ENCODE measurements at regions not wholly inside any gene's neighbourhood (a gene's known extent, or its start where the extent isn't known, plus 50 kb on each side); places are given as distances from the start of the nearest gene placed in this dataset.

DNA sequence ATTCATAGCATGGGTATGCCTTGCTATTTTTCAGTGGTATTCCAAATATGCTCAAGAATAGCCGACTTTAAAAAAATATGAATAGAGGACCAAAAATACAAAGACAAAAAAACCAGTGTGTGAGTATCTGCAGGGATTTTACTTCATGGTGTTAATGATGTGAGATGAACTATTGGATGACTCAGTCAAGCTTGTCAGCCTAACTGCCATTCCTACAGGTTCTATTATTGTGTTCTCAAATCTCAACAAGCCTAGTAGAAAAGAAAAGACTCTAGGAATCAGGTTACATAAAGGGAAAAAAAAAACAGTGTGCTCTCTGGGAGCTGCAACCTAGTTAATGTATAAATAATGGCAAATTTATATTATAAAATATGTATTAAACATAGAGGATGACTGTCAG, 588.4 kb upstream of the BTBD3 start:
- ATAC-seq (ENCODE audit: low read depth) (no peak), DNase-seq (peak; percentile 12)
- H2BK5ac ChIP-seq (ENCODE audit: low read depth, low read length, poor library complexity, severe bottlenecking) = no peak overlapping the region
- no peaks in the 10 kb centered on the region for H3K36me3 ChIP-seq (ENCODE audit: control insufficient read depth, insufficient read depth, low read length)
- in situ Hi-C loops (cut with MboI; ENCODE audit: low sequenced_read_pairs) (no loop called here), dilution Hi-C loops (cut with HindIII; ENCODE audit: low sequenced_read_pairs, unreplicated experiment) (no loop called here), intact Hi-C loops (cut with micrococcal nuclease) (no loop called here)
- no peak overlapping the region for H3K9ac ChIP-seq (ENCODE audit: low read depth, low read length)
- no peak overlapping the region for H2BK15ac ChIP-seq (ENCODE audit: low read depth, low read length)
- H4K5ac ChIP-seq (ENCODE audit: low read depth, low read length) = no peak overlapping the region
- WGBS, 2 experiments (ENCODE audit: extremely low coverage in 2 of 2, insufficient read length in 1 of 2) = no CpG with 5 or more reads among the region's 1 CpG
- TF ChIP-seq, protein P1, sequence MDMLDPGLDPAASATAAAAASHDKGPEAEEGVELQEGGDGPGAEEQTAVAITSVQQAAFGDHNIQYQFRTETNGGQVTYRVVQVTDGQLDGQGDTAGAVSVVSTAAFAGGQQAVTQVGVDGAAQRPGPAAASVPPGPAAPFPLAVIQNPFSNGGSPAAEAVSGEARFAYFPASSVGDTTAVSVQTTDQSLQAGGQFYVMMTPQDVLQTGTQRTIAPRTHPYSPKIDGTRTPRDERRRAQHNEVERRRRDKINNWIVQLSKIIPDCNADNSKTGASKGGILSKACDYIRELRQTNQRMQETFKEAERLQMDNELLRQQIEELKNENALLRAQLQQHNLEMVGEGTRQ (IDR thresholded peaks at IDR 0.05; ENCODE audit: low read depth, low read length) = no peak
- no peak for TF ChIP-seq FOS (IDR thresholded peaks at IDR 0.05; ENCODE audit: low read depth, low read length)
- no peak for TF ChIP-seq MXI1 (IDR thresholded peaks at IDR 0.05; ENCODE audit: borderline replicate concordance, low read depth, low read length)
- no peak for TF ChIP-seq MAFK (IDR thresholded peaks at IDR 0.05; ENCODE audit: low read depth, low read length)
- H3K27ac ChIP-seq (ENCODE audit: insufficient read depth, low read length) = no peak overlapping the region
- no peak overlapping the region for H3K18ac ChIP-seq (ENCODE audit: low read depth, low read length)
- no peak overlapping the region for H3K4me3 ChIP-seq (ENCODE audit: insufficient read depth, low read depth, low read length)
- H3K4ac ChIP-seq (ENCODE audit: low read depth, low read length) = no peak overlapping the region
- no TSS peak for BruUV-seq (replicated peaks)
- CTCF ChIA-PET = no interaction called here
- H2AK5ac ChIP-seq (ENCODE audit: low read depth, low read length) = no peak overlapping the region
- no peak overlapping the region for H2BK20ac ChIP-seq (ENCODE audit: low read depth, low read length)
- H3K4me2 ChIP-seq (ENCODE audit: low read depth, low read length) = no peak overlapping the region
- POLR2A ChIA-PET (ENCODE audit: unreplicated experiment) = no interaction called here
- H3K27me3 ChIP-seq (ENCODE audit: control insufficient read depth, insufficient read depth, low read length) = no peaks in the 10 kb centered on the region
- H3K14ac ChIP-seq (replicated peaks; ENCODE audit: low read depth, low read length) = no peak overlapping the region
- H3K56ac ChIP-seq (ENCODE audit: extremely low read depth, insufficient read depth, low read length) = no peak overlapping the region
- H2BK120ac ChIP-seq (ENCODE audit: low read depth, low read length) = no peak overlapping the region
- H2AFZ ChIP-seq (replicated peaks; ENCODE audit: low read length, poor library complexity) = no peak overlapping the region
- no peak overlapping the region for H3K23ac ChIP-seq (ENCODE audit: low read depth, low read length)
- H4K20me1 ChIP-seq (ENCODE audit: insufficient read depth, low read length) = no peaks in the 10 kb centered on the region
- H4K8ac ChIP-seq (ENCODE audit: low read depth in 2 of 2, low read length in 2 of 2) = no peak overlapping the region
- H3K9me3 ChIP-seq (ENCODE audit: control insufficient read depth, insufficient read depth, low read length) = no peaks in the 10 kb centered on the region
- no peak overlapping the region for H4K91ac ChIP-seq (ENCODE audit: insufficient read depth, low read depth, low read length)
- no peaks in the 10 kb centered on the region for H3K9me1 ChIP-seq (ENCODE audit: insufficient read depth, low read length)
- H3K79me1 ChIP-seq (ENCODE audit: low read depth in 1 of 2, low read length in 2 of 2) = no peaks in the 10 kb centered on the region
- H3K4me1 ChIP-seq (ENCODE audit: control insufficient read depth, insufficient read depth, low read length) = no peaks in the 10 kb centered on the region
- H2AK9ac ChIP-seq (replicated peaks; ENCODE audit: low read depth, low read length, poor library complexity) = no peak overlapping the region
